GM19452 (cell line): ENCODE measurements at regions not wholly inside any gene's neighbourhood (a gene's known extent, or its start where the extent isn't known, plus 50 kb on each side); places are given as distances from the start of the nearest gene placed in this dataset.
"Not testable (repeated sequence)": the region's sequence is repeated elsewhere in the genome, so short reads cannot be mapped to it uniquely, and the experiment has no call there.

Experiments used
- ATAC-seq: cut with Tn5 transposase; IDR thresholded peaks from one replicate; pipeline ENCODE4 v1.9.1; 2021; ENCODE audit not compliant: unreplicated experiment

DNA sequence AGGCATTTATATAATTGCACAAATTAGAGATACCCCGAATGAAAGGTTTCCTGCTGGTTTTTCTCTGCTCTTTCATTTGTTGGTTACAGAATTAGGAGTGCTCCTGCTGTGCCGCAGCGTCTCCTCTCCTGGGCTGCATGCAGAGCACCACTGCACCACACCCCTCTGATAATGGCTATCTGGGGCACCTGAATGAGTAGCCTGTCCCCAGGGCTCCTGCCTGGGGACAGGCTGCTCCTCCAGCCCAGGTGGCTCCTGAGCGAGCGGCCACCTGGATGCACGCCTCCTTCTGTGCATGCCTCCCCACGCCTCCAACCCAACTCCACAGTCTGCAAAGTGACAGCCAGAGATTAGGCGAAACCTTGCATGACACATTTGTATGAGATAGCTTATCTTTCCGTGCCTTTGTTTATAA is 242.6 kb upstream of the FZD8 start:
- no peak for ATAC-seq

DNA sequence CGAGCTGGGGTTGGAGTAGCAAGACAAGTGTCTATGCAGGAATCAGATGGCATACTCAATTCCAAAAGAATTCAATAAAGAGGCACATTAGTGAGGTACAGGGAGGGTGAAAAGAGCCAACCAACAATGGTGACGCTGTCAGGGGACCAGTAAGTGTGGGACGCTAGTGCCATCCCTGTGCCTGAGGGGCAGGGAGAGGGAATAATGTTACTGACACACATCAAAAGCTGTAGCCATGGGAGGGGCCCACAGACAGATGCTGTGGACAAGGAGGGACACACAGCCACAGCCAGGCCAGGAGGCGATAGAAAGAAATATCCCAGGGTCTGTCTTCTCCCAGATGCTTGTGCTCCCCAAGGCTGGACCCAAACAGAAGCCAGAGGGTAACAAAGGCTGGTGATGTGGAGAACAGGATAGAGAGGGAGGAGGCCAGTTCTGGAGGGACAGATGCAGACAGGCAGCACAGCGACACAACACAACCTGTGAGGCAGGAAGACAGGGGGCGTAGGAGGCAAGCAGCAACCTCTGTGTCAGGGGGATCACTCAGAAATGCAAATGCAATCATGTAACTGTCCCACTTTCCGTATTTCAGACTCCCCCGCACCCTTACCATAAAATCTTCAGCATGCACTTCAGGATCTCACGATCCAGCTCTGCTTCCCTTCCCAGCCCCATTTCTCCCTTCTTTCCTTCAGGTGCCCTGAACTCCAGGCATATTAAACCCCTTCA is 240.5 kb upstream of the FZD8 start:
- no peak for ATAC-seq

DNA sequence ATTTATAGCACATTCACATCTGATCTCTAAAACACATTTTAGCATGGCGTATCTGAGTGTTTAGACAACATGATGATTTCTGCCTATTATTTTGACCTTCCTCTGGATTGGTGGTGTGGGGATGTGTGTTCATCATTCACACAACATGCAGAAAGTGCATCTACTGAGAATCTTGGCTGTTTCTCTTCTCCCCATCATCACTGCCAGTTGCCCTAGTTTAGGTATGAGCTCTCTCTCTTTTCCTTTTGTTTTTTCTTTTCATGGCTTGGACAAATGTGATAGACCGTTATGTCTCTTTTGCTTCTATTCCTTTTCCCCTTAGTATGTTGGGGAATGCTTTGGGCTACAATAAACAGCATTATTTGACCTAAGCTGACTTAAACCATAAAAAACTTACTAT is 239.2 kb upstream of the FZD8 start:
- no peak for ATAC-seq

DNA sequence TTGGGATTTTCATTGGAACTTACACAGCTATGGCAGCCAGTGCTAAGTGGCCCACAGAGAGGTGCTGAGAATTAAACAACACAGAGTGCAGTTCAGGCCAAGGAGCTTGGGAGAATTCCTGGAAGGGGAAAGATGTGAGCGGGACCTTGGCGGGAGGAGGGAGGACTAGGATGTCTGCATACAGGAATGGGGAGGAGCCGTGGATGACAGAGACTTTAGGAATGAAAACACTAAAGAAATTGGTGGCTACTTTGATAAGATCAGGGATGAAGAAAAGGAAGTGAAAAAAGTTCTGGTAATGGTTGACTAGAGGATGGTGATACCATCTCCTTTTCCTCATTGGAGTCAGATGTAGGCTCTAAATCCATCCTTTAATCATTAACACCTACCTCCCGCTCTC is 234.2 kb upstream of the FZD8 start:
- no peak for ATAC-seq

DNA sequence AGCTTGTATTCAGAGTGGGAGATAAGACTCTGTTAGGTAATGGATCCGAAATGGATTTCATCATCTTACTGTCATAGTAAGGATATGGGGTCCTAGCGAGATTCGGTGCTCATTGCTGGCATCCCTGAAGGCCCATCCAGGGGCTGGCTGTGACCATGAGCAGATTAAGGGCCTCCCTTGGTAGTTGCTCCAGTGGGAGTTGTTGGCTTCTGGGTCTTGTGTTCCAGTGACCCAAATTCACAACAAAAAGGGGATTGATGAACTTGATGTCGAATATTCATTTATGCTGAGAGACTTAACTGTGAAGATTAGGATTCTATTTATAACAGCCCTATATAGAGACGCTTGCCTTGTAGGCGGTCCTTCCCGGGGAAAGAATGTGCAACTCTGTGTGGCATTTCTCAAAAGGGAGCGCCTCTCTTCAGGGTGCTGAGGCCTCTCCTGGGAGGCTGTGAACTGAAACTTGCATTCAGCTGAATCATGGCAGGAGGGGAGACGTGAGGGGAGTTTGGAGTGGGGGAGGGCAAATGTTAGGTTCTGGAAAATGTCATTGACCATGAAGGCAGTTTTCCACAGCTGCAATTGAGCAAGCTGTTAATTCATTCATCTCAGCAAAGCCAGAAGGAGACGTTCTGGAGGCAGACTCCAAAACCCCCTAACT is 233.1 kb upstream of the FZD8 start:
- no peak for ATAC-seq

DNA sequence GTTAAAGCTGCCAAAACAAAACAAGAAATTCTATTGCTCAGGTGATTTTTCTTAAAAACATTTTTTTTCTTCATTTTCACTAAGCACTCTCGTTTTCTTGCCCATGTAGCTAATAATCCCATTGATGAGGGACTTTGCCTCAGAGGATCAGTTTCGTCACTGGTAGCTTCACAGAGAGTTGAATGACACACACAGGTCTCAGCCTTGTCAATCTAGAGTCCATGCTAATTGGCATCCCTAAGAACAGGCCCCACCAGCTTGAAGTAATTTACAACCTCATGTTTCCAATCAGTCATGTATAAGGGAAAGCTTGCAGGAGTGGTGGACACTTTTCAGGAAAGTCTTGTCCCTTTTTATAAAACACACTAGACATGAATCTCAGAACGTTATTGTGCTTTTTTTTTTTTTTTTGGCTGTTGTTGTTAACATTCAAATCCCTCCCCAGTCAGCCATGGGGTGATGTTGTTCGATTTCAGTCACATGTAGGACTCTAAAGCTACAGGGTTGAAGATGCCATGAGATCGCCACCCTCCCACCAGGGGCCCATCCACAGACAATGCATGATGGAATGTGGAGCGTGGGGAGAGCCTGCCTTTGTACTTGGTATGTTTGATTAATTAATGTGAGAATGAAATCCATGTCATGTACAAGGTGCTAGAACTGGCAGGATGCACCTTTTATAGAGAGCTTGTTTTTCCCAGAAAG is 232.4 kb upstream of the FZD8 start:
- ATAC-seq = no peak

DNA sequence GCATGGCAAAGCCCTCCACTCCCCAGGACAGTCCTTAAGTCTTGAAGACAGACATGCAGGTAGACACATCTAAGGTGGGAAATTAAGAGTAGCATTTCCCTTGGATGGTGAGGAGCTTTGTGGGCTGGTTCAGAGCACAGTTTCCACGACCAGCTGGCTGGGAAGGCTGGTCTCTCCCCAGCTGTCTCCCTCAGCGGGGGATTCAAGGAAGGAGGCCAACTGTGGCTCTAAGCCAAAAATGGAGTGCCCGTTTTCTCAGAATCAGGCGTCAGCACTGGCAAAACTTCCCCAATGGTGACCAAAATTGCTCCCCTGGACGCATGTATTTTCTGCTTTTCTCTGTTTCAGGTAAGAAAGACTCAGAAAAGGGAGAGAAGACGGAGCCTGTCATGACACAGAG is 230.6 kb upstream of the FZD8 start:
- ATAC-seq = no peak

DNA sequence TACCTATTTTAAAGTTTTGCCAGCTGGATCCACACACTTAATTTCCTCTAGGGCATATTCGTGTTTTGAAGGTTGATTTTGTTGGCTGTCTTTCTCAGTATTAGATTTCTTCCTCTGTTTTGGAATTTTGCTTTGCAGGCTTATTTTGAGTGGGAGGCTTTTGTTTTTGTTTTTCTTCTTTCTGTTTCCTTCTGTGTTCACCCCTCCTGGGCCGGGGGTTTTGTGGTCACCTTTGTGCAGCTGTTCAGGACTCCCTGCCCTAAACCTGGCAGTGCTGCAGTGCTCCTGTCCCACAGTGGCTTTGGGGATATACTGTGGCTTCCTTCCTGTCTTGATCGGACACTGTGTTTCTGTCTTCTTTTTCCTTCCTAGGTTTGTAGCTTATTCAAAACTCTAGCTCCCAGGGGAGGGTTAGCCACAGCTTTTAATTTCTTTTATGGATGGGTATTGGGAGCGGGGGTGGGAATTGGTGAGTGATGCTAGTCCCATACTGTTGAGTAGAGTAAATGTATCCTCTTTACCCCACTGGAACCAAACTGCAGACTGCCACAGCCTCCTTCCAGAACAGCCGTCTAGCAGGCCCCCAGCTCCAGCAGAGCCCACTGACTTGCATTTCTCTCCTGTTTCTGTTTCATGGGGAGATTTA is 228.7 kb upstream of the FZD8 start:
- no peak for ATAC-seq

DNA sequence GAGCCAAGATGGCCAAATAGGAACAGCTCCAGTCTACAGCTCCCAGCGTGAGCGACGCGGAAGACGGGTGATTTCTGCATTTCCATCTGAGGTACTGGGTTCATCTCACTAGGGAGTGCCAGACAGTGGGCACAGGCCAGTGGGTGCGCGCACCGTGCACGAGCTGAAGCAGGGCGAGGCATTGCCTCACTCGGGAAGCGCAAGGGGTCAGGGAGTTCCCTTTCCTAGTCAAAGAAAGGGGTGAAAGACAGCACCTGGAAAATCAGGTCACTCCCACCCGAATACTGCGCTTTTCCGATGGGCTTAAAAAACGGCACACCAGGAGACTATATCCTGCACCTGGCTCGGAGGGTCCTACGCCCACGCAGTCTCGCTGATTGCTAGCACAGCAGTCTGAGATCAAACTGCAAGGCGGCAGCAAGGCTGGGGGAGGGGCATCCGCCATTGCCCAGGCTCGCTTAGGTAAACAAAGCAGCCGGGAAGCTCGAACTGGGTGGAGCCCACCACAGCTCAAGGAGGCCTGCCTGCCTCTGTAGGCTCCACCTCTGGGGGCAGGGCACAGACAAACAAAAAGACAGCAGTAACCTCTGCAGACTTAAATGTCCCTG is 216.7 kb upstream of the FZD8 start:
- ATAC-seq = not testable (repeated sequence)

DNA sequence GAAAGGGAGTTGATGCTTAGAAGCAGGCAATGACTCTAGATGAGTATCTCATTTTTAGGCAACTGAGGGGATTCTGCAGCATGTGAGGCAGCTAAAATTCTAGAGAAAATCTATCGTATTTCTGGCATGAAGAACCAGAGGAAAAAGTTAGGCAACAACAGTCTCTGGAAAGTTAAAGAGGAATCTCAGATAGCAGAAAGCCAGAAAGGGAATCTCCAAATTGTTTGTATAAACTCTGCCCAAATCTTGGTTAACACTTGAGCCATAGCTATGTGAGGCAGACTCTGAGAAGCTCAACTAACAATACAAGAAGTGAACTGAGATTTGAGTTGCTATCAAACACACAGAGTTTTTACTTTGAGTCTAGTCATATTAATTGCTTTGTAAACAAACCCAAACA is 215.8 kb upstream of the FZD8 start:
- ATAC-seq = no peak

DNA sequence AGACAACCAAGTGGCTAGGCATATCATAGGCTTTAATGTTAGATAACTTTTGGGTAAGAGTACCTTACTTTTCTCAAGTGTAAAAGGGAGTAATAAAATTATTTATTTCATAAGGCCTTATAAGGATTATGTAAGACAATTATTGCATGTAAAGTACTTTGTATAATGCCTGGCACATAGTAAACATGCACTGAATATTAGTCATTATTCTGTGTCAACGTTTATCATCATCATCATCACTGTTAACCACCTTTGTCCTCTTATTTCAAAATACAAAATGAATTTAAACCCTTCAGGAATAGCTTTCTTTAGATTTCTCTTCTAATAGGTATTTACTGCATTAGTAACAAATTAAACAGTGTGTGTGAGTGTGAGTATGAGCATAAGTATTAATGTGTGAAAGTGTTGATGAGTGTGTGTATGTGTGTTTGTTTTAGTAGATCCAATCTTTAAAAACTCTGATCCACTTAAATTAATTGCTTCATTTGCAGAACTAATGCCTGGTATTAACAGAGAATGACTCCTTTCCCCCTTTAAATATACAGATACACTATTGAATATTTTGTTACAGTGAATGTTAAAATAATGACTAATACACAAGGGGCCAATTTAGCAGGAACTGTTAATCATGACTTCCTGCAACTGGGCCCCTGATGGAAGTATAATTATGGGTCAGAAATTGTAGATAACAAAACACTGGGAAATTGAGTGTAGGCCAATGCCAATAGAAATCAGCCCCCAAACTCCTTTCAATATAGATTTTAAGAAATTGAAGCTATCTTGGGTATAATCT is 213.3 kb upstream of the FZD8 start:
- ATAC-seq = no peak

DNA sequence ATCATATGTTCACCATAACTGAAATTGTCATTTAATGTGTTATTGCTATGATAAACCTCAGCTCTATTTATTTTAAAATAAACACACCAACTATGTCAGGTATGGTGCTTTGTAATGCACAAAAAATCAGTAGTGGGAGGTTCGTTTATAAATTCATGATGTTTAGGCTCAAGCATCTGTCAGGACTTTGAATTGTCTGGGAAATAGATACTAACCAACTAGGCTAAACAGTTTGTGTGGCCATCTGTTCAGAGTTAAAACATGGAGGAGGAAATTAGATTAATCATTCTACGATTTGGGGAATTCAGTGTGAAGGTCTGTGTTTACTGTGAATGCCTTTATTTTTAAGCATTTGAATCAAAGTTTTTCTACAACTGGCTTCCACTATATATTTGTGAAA is 212.6 kb upstream of the FZD8 start:
- ATAC-seq = no peak

DNA sequence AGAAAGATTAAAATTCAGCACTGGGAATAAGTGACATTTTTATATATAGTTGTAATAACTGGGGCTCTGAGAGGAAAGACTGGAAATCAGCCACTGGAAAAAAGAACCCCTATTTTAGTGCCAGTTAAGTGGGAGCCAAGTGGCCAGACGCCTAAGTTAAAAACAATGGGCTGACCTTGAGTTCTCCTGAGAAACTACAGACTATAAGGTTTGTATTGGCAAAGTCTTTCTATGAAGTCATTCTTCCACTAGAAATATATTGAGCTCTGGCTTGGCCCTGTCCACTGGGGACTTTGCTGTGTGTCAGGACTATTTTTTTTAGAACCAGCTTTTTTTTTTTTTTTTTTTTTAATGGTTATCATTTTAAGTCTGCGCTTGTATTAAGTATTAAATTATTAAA is 210.6 kb upstream of the FZD8 start:
- ATAC-seq = no peak

DNA sequence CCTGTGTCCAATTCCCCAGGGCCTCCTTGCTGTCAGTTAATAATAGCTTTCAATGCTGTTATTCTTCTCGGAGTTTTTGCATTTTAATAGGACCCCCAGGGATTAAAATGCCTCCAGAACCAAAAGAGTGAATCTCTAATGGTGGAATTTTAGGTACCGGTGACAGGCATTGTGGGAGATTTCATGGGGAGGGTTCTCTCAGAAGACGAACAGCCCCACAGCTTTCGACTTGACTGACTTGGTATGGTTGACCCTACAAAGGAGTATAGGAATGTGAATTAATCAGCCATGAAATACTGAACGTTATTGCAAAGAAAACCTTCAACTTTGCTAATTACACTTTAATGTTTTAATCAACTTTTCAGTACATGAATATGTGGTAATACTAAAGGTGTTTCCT is 206.3 kb upstream of the FZD8 start:
- ATAC-seq = no peak

DNA sequence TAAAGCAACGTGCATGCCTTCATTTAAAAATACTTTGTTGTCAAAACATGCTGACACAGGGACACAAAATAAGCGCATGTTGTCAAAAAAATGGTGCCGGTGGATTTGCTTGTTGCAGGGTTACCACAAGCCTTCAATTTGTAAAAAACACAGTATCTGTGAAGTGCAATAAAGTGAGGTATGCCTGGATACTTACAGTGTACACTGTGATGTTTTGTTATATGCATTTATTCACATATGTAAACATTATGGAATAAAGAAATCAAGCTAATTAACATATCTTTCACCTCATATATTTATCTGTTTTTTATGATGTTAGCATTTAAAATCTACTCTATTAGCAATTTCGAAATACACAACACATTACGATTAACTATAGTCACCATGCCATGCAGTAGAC is 202.6 kb upstream of the FZD8 start:
- no peak for ATAC-seq

DNA sequence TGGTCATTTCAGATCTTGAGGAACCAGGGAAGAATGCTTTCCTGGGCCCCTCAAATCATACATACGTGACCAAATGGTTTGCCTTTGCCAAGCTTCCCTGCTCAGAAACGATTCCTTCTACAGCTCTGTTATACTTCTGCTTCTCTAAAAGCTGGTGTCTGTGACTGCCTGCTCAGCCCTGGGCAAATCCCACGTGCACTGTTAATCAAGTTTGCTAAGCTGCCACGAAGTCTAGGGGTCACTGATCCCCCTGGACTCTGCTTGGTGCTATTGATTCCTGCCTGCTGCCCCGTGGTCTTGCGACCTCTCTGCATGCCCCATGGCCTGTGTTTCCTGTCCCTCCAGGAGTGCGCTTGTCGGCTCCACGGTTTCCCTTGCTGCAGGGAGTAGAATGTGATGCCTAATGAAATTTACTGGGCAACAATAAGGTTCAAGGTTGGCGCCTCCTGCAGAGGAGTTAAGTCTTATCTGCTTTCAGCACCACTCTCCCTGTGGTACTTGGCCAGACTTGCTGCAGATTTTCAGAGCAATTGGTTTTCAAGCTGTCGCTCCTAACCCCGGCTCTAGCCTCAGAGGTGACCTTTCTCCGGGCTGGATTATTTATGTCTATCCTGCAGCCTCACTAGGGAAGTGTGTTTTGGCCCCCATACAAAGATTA is 201.6 kb upstream of the FZD8 start:
- no peak for ATAC-seq

DNA sequence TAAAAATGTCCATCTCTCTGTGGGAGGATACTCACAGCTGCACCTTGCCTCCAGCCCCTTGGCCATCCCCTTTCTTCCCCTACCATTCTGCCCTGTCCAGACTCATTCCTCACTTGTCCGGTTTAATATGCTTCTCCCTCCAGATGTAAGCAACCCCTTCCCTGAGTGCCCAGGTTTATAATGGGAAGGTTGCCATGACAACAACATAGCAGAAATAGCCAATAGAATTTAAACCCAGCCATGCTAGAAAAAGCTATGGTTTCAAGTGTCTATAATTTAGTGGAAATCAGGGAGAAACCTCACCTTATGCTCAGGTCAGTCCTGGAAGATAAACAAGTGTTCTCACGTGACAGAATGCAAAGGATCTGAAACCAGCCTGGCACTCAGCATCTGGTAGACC is 196.0 kb upstream of the FZD8 start:
- ATAC-seq = no peak

DNA sequence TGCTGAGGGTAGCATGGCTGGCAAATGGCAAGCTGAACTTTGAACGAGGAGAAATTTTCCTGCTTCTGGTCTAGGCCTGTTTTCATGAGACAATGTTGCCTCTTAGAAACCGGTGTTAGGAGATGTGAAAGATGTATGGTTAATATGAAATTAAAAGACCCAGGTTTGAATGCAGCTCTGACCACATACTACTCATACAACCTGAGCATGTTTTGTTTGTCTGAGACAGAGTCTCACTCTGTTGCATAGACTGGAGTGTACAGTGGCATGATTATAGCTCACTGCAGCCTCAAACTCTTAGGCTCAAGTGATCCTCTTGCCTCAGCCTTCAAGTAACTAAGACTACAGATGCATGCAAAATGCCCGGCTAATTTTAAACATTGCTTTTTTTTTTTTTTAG is 193.4 kb upstream of the FZD8 start:
- ATAC-seq = no peak

DNA sequence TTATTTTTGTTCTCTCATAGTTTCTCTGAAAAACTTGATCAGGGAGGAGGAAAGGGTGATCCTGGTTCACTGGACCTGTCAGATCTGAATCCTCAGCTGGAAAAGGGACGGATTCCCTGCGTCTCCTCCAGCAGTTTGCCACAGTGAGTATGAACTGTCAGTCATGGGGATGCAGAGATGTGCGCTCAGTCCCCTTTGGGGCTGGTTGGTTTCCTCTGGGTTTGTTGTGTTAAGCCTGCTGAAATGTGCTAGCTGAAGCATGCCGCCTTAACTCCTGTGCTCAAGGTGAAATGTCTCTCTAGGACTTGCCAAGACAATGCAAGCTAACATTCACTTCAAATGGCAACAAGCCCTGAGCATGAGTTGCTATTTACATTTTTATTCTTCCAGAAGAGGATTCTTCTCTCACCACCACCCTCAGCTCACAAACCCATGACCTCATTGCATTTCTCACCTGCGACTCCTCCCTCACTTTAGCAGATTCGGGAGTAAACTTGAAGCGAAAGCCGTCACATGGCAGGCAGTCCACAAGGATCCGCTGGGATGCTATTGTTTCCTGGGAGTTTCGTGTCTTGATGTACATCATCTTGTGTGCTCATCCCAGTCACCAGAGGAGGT is 192.9 kb upstream of the FZD8 start:
- no peak for ATAC-seq

DNA sequence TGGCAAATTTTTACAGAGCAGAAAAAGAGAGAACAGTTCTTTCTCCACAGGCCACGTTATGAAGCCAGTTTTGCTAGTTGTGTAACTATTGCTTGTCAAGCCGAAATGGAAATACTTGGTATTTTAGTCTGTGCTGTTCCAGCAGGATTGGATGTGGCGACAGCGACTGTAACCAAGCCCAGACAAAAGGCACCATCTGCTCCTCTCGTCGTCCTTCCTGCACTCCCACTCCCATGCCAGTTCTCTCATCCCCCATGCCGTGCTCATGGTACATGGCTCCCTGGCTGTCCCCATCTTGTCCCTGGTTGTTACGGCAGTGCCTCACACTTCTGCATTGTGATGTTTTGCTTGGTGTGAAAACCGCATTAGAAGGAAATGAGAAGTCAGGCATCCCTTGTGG is 185.7 kb upstream of the FZD8 start:
- no peak for ATAC-seq
